ENCODE measurements at regions not wholly inside any gene's neighbourhood (a gene's known extent, or its start where the extent isn't known, plus 50 kb on each side); places are given as distances from the start of the nearest gene placed in this dataset.

DNA sequence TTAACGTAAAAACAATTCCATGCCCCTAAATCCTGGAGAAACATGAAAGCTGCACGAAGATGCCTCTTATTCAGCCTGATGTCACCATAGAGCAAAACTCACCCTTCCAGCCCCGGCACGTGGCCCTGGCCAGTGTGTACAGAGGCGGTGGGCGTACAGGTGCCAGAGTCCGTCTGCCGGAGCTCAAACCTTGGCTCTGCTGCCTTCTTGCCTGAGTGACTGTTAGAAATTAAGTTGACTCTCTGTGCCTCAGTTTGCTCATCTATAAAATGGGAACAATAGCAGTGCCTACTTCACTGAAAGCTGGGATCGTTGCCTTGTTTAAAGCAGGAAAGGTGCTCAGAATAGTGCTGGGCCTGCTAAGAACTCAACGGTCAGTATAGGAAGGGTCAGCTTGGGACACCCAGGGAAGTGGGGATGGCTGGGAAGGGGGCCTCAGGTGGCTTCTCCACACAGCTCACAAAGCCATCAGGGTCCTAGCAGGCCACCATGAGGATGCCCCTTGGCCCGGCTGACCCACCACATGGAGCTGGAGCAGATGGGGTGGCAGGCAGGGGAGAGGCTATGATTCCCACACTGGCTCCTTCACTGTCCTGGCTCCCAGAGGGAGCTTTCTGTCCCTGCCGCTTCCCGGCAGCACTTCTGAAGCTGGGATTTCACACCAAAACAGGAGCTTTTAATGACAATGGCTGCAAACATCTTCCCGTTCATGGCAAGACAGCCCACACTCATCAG lies 237.2 kb downstream of the NPHP4 start:
- H3K4me3 ChIP-seq (ENCODE audit: low read length) = no peak overlapping the region
- DNase-seq (ENCODE audit: low read depth) = no peak
- TF ChIP-seq CTCF (IDR thresholded peaks at IDR 0.05; ENCODE audit: insufficient read depth, low read depth, low read length, missing control alignments) = no peak

DNA sequence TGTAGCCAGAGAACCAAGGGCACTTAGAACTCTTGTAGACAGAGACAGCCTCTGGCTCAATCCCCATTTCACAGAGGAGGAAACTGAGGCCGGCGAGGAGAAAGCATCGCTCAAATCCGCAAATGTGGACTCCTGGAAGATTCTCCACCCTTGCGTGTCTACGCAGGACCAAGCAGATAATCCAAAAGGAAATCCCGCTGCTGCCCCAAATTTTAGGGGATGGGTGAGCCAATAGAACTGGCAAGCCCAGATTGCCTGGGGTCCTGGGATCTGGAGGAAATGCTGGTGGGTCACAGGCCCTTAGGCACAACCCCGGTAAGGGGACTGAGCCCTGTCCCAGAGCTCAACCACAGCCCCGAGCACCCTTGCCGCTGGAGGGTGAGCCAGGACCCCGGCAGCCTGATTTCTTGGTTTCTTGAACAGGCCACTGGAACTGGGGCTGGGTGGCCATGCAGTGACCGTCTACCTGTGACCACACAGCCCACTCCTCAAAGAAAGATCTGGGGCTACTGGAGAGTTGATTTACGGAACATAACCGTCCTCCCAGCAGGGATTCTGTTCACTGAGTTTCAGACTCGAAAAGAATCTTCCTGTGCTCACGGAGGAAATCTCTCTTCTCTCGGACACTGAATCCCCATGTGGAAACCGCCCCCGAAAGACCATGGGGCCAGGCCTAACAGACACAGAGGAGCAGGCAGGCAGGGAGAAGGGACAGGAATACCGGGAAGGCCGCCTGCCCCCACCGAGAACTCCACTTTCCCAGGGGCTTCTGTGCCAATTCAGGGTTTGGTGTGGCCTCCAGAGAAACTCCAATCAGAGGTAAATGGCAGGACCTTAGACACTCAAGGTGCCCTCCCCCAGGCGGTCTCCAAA lies 238.4 kb downstream of the NPHP4 start:
- TF ChIP-seq CTCF (IDR thresholded peaks at IDR 0.05; ENCODE audit: insufficient read depth, low read depth, low read length, missing control alignments) = no peak
- no peak overlapping the region for H3K4me3 ChIP-seq (ENCODE audit: low read length)
- DNase-seq (ENCODE audit: low read depth) = no peak

- no peak overlapping the region for H3K4me3 ChIP-seq (ENCODE audit: low read length)
- DNase-seq (ENCODE audit: low read depth) = no peak
- TF ChIP-seq CTCF (IDR thresholded peaks at IDR 0.05; ENCODE audit: insufficient read depth, low read depth, low read length, missing control alignments) = no peak
These were observed 239.3 kb downstream of the NPHP4 start for GRCh38 chr1:5752746-5753548.

DNA sequence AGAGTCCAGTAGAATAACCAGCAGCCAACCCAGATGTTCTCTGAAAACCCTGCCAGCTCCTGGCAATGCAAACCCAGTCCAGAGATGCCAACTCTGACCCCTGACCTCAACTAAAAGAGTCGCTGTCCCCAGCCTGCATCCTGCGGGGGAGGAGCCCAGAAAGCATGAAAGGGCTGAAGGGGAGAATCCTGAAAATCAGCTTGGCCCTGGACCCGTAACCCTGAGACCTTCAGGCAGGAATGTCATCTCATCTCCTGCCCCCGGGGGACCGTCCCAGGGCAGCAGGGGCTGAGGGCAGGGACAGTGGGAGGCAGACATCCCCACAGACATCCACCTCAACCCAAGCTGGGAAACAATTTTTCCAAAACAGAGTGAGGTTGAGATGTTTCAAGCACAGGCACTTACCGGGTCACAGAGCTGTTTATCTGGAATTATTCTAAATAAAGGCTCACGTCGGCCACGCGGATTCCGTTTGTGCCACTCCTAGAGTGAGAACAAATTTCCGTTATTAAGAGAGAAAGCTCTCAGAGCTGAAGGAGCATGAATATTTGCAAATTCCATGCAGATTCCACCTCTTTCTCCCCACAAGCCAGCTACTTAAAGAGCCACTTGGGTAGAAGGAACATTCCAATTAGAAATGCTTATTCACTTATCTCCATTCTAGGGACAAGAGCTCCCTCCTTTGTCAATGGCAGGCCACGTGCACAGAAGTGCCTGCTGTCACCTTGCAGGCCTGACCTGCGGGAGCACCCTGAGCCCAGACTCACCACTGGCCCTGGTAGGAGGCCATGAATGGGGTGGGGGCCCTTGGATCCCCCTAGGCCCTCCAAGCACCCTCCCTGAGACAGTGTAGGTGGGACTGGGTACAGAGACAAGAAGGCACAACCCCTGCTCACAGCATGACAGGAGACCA lies 240.1 kb downstream of the NPHP4 start:
- TF ChIP-seq CTCF (IDR thresholded peaks at IDR 0.05; ENCODE audit: insufficient read depth, low read depth, low read length, missing control alignments) = peak; percentile 40
- DNase-seq (ENCODE audit: low read depth) = no peak
- no peak overlapping the region for H3K4me3 ChIP-seq (ENCODE audit: low read length)

DNA sequence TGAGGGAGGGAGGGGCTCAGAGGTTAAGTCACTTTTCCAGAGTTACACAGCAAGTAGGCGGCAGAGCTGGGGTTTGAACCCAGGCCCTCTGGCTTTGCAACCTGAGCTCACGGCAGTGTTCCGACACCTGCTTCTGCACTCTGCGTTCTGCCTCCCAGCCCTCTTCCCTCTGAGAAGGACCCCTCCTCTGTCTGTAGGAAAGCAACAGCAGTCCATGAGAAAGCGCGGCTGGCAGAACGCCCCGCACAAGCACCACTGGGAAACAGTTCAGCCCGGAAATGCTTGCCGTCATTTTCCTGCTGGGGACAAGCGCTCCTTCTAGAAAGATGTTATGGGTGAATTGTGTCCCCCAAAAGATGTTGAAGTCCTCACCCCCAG lies 241.1 kb downstream of the NPHP4 start:
- no peak for TF ChIP-seq CTCF (IDR thresholded peaks at IDR 0.05; ENCODE audit: insufficient read depth, low read depth, low read length, missing control alignments)
- DNase-seq (ENCODE audit: low read depth) = no peak
- H3K4me3 ChIP-seq (ENCODE audit: low read length) = no peak overlapping the region
